ENCODE measurements at regions not wholly inside any gene's neighbourhood (a gene's known extent, or its start where the extent isn't known, plus 50 kb on each side); places are given as distances from the start of the nearest gene placed in this dataset.

DNA sequence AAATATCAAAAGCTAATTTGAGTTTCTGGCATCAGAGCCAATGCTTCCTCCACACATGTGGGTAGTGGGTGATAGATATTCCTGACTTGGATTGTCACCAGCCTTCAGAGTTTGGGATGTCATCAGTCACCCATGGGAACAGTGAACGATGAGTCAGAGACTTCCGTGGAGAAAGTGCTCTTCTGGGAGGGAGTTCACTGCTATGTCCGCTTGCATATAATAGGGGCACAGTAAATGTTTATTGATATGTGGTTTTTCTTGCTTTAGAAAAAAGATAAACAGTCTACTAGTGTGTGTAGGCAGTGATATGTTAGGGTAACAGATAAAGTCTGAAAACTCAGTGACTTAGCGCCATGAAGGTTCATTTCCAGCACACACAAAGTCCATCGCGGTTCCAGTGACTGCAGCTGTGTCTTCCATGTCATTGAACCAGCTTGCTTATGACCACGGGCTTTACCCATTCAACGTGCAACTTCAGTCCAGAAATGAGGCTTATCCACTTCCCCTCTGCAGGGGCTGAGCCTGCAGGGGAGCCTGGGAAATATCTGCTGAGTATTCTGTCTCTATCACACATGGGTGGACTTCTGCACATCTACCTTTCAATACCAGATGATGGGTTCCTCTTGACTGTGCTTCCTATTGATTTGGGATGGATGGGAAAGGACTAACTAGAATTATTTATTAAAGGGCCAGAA is 87.7 kb upstream of the WWC2 start:
- TF ChIP-seq POLR2A (IDR thresholded peaks at IDR 0.05): no peak
- TF ChIP-seq, protein P1, sequence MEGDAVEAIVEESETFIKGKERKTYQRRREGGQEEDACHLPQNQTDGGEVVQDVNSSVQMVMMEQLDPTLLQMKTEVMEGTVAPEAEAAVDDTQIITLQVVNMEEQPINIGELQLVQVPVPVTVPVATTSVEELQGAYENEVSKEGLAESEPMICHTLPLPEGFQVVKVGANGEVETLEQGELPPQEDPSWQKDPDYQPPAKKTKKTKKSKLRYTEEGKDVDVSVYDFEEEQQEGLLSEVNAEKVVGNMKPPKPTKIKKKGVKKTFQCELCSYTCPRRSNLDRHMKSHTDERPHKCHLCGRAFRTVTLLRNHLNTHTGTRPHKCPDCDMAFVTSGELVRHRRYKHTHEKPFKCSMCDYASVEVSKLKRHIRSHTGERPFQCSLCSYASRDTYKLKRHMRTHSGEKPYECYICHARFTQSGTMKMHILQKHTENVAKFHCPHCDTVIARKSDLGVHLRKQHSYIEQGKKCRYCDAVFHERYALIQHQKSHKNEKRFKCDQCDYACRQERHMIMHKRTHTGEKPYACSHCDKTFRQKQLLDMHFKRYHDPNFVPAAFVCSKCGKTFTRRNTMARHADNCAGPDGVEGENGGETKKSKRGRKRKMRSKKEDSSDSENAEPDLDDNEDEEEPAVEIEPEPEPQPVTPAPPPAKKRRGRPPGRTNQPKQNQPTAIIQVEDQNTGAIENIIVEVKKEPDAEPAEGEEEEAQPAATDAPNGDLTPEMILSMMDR (IDR thresholded peaks at IDR 0.05): no peak

Measured in stomach (tissue), 4 donors.